ENCODE measurements at regions not wholly inside any gene's neighbourhood (a gene's known extent, or its start where the extent isn't known, plus 50 kb on each side); places are given as distances from the start of the nearest gene placed in this dataset.
"Not testable (repeated sequence)": the region's sequence is repeated elsewhere in the genome, so short reads cannot be mapped to it uniquely, and the experiment has no call there.

- DNase-seq (ENCODE audit: low read depth) = no peak
Measured at GRCh38 chr7:41428381-41428780, 274.5 kb downstream of the INHBA start.

GRCh38 chr7:41425926-41426325 is 277.0 kb downstream of the INHBA start:
- DNase-seq (ENCODE audit: low read depth) = no peak

DNA sequence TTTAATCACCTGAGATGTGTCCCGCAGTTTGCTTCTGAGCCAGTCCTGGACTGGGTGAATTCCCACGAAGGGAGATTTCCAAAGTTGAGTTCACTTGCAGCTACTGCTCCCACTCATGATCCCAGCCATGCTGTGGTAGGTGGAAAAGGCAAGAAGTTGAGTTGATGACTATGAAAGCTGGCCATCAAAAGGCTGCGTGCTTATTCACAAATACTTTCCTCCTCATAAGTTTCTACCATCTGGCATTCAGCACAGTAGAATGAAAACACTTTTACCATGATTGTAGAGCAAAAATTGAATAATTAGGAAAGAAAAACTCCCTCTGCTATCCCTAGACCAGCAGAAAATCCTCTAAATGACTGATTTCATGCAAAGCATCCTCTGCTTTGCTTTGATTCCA is 281.8 kb downstream of the INHBA start:
- no peak for DNase-seq (ENCODE audit: low read depth)

DNA sequence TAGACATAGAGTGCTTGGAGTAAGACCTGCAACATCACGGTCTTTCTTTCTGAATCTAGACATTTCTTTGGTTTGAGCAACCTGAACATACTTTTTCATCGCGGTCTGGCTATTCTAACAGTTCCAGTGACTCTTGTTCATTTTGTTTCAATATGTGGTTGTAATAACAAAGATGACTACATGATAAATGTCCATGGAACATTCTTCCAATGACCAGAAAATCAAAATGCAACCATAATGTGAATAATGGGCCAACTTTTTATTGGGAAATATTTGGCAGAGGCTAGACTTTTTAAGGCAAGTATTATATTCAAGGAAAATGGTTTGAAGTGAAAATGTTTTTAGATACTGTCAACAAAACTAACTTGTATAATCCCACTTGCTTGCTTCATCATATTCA is 282.5 kb downstream of the INHBA start:
- DNase-seq (ENCODE audit: low read depth) = no peak

DNA sequence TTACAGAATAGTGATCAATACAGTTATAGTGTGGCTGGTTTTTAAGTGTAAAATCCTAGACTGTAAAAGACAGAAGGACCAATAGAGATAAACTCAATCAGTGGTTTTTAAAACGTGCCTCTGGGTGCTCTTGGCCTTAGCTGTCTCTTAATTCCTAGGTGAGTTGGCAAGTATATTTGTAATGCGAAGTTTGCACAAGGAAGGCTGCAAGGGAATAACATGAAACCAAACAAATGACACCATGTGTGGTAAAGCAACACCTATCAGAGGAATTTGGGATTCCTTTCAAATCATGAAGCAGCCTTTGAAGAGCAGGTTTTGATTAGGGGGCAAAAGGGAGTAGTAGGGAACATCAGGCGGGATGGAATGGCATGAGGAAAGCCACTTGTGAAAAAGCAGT is 284.6 kb downstream of the INHBA start:
- DNase-seq (ENCODE audit: low read depth) = no peak

DNA sequence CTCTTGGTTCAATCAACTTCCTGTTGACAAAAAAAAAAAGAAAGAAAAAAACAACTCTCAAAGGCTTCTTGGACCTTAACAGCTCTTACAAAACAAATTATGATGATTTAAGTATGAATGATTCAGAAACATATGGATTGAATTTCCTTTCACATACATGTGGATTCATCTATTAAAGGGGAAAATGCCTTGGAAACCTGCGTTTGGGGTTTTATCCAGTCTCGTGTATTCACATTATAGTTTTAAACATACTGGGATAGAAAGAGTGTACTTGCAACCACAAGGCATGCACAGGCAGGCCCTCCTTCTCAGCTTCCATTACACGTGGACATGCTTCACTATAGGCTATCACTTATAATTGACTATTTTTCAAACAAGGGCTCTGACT is 286.7 kb downstream of the INHBA start:
- no peak for DNase-seq (ENCODE audit: low read depth)

GRCh38 chr7:41415471-41416207 is 287.3 kb downstream of the INHBA start:
- no peak for DNase-seq (ENCODE audit: low read depth)

DNA sequence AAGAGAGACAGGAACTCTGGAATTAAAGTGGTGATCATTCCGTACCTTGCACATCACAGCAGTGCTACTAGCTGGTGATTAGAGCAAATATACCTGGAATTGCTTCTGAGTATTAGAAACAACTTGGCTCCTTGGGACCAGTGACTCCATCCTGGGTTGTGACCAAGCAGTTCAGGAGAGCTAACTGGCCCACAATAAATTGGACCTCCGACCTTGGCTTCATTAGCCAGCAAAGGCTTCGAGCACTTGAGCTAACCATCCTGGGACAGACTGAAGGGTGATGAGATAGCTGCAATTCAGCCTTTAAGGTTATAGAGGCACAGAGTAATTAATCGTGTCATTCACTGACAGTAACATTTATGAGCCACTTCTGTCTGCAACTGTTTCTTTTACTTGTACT is 287.8 kb downstream of the INHBA start:
- no peak for DNase-seq (ENCODE audit: low read depth)

- no peak for DNase-seq (ENCODE audit: low read depth)
Measured at GRCh38 chr7:41404375-41405074, 298.4 kb downstream of the INHBA start.

GRCh38 chr7:41403291-41403690 is 299.6 kb downstream of the INHBA start:
- DNase-seq (ENCODE audit: low read depth) = no peak

- DNase-seq (ENCODE audit: low read depth) = no peak
Measured at GRCh38 chr7:41401833-41402232, 301.1 kb downstream of the INHBA start.

GRCh38 chr7:41399171-41399570 is 303.7 kb downstream of the INHBA start:
- no peak for DNase-seq (ENCODE audit: low read depth)

DNA sequence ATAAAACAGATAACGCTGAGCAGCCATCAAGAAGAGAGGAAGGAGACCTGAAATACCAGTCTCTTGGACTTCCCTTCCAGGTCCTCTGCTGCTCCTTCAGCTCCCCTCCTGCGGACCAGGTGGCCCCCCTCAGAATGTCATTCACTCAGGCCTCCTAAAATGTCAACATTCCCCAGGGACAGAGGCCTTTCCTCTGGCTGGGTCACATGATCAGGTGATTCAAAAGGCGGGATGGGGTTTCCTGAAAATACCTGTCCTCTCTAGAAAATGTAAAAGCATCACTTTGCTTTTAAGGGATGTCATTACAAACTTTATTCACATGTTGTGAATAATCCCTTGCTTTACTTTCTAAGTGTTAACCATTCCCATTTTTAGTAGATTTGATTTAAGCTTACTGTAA is 311.1 kb downstream of the INHBA start:
- DNase-seq (ENCODE audit: low read depth) = no peak

- not testable (repeated sequence) for DNase-seq (ENCODE audit: low read depth)
Measured at GRCh38 chr7:41388933-41389332, 314.0 kb downstream of the INHBA start.

DNA sequence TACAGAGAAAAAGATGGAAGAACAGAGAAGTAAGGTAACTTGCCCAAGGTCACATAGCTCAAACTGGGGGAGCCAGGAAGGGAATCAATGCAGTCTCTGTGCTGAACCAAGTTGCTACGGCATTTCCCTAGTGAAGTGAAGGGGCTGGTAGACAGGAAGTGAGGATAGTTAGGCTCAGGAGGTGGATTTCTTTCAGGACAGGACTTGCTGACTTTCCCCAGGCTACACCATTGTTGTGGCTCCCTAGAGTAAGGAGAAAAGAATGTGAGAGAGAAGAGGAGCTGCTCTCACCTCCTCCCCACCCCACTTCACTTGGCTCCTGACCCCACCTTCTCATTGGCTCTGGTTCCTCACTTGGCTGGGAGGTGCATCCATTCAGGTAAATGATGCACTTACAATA is 316.9 kb downstream of the INHBA start:
- no peak for DNase-seq (ENCODE audit: low read depth)

DNA sequence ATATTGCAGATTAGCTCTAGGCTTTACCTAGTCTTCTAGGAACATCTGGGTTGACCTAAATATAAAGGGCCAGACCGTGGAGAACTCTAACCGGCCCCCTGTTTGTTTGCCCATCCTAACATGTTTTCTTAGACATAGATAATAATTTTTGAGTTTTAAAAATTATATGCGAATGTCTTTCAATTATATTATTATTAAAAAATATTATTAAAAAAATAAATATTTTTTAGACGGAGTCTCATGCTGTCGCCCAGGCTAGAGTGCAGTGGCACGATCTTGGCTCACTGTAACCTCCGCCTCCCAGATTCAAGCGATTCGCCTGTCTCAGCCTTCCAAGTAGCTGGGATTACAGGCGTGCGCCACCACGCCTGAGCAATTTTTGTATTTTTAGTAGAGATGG is 318.5 kb downstream of the INHBA start:
- no peak for DNase-seq (ENCODE audit: low read depth)

GRCh38 chr7:41383596-41383995 is 319.3 kb downstream of the INHBA start:
- no peak for DNase-seq (ENCODE audit: low read depth)

GRCh38 chr7:41378156-41378555 is 324.7 kb downstream of the INHBA start:
- DNase-seq (ENCODE audit: low read depth) = no peak

DNA sequence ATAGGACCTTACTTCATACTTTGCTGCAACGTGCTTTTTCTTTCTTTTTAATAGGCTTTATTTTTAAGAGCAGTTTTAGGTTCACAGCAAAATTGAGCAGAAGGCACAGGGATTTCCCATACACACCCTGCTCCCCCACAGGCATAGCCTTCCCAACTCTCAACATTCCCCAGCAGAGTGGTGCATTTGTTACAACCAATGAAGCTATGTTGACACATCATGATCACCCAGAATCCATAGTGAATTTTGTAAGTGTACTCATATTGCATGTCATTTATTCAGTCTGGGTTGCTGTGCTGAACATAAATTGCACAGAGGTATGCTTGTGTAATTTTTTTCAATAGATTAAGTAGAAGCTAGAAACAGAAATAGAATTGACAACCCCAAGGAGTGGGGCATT is 327.3 kb downstream of the INHBA start:
- no peak for DNase-seq (ENCODE audit: low read depth)

DNA sequence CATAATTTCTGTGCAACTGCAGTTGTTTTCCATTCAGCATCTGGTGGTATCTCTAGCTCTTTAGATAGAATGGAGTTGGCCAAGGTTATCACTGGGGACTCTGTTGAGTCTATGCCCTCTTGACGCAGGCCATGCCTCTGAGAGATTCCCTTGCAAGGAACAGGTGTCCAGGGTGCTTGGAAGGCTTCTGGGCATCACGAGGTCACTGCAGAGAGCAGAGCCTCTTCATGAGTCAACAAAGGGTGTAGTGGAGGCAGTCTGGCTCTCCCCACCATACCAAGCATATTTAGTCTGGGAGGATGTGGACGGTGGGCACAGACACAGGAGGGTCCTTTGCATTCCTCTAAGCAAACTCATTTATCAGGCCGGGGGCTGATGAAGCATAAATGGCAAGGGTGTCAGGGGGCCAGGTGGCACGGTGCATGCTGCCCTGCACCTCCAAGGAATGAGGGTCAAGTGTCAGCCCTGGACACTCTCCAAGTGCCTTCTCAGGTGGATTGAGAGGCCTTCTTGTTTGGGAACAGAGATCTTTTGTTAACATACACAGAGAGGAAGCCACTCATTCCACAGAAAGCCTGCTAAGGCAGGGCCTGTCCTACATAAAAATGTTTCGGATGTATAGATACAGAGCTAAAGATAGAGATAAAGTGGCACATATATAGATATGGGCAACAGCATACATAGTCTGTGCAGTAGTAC is 328.6 kb downstream of the INHBA start:
- DNase-seq (ENCODE audit: low read depth) = no peak

- DNase-seq (ENCODE audit: low read depth) = no peak
Measured at GRCh38 chr7:41367967-41368882, 334.7 kb downstream of the INHBA start.

GRCh38 chr7:41351091-41351490 is 351.8 kb downstream of the INHBA start:
- DNase-seq (ENCODE audit: low read depth) = no peak
